ENCODE measurements at regions not wholly inside any gene's neighbourhood (a gene's known extent, or its start where the extent isn't known, plus 50 kb on each side); places are given as distances from the start of the nearest gene placed in this dataset.

DNA sequence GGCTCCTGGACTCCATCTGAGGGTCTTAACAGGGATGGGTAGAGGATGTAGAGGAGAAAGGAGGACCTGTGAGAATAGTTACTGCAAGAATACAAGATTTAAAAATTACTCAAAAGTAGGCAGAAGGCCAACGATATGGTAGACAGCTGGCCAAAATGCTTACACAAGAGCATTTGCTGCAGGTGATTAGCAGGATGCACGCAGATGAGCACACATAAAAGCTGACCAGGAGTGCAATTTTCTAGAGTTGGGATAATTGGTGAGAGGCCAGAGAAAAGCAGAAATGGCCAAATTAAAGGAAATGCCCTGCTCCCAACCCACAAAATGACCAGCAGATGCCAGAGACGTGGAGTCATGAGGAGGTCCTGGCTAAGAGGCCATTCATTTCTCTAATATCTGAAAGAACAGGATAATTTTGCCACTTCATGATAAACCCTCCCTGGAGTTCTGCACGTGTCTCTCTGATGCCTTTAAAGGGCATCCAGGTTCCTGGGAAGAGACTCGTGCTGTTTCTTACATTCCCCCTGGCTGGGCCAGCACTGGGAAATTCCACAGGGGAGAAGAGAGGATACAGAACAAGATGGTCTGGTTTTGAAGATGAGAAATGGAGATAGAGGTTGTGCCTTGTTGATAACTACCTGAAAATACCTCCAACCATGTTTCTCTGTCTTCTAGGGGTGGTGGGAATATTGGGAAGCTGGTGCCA lies 62.3 kb upstream of the KCNA3 start:
- DNase-seq (no peak), ATAC-seq (no peak)
- H3K9me3 ChIP-seq, result no peaks in the 10 kb centered on the region
- no peaks in the 10 kb centered on the region for H3K36me3 ChIP-seq (ENCODE audit: low read depth)
- H3K4me1 ChIP-seq (ENCODE audit: low read depth), result no peaks in the 10 kb centered on the region
- H3K4me3 ChIP-seq, result no peak overlapping the region
- intact Hi-C loops (cut with DNase I, micrococcal nuclease), result no loop called here
- TF ChIP-seq, protein P1, sequence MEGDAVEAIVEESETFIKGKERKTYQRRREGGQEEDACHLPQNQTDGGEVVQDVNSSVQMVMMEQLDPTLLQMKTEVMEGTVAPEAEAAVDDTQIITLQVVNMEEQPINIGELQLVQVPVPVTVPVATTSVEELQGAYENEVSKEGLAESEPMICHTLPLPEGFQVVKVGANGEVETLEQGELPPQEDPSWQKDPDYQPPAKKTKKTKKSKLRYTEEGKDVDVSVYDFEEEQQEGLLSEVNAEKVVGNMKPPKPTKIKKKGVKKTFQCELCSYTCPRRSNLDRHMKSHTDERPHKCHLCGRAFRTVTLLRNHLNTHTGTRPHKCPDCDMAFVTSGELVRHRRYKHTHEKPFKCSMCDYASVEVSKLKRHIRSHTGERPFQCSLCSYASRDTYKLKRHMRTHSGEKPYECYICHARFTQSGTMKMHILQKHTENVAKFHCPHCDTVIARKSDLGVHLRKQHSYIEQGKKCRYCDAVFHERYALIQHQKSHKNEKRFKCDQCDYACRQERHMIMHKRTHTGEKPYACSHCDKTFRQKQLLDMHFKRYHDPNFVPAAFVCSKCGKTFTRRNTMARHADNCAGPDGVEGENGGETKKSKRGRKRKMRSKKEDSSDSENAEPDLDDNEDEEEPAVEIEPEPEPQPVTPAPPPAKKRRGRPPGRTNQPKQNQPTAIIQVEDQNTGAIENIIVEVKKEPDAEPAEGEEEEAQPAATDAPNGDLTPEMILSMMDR (IDR thresholded peaks at IDR 0.05), result no peak

DNA sequence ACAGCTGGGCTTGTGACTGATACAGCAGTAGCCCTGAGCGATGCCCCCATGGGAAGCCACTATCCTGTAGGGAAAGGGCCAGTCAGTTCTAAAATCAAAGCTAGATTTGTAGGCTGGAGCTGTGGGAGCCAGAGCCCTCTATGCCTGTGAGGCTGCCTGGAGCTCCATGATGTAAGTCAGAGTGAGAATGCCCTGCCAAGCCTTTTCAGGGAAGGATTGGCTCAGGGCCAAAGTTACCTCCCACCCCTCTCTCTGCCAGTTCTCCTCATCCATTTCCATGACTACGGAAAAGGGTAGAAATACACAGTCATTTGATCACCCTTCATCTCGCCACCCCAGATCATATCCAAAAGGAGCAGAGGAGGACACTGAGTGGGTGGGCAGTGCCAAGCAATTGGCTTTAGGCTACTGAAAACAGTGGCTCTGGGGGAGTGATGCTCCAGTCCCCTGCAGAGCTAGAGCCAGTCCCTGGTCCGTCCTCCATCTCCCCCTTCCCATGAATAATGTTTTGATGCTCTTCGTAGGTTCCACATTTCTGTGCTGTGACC lies 59.5 kb upstream of the KCNA3 start:
- Histone ChIP-seq H3K9me3 (no peaks in the 10 kb centered on the region), H3K4me1 (ENCODE audit: low read depth) (no peaks in the 10 kb centered on the region), H3K36me3 (ENCODE audit: low read depth) (no peaks in the 10 kb centered on the region), H3K4me3 (no peak overlapping the region)
- ATAC-seq (no peak), DNase-seq (no peak)
- intact Hi-C loops (cut with DNase I, micrococcal nuclease), result no loop called here
- TF ChIP-seq, protein P1 (IDR thresholded peaks at IDR 0.05), result no peak

DNA sequence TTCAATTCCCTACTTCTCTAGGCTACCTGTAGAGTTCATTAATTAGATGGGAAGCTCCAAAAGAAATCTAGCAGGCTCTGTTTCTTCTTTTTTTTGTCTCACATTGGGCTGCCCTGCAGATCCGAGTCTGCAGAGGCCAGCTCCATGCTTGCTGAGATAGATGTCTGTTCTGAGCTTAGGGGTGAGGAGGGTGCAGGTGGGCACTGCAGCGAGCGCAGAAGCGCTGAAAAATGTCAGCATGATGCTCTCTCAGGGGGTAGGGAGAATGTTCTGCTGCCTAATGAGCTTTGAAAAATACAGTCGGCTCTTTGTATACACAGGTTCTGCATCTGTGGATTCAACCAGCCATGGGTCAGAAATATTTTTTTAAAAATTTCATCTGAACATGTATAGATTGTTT lies 56.8 kb upstream of the KCNA3 start:
- H3K4me1 ChIP-seq (ENCODE audit: low read depth), result no peaks in the 10 kb centered on the region
- no peak for DNase-seq
- TF ChIP-seq, protein P1 (IDR thresholded peaks at IDR 0.05), result no peak
- no peaks in the 10 kb centered on the region for H3K36me3 ChIP-seq (ENCODE audit: low read depth)
- intact Hi-C loops (cut with DNase I, micrococcal nuclease), result no loop called here
- no peak overlapping the region for H3K4me3 ChIP-seq
- H3K9me3 ChIP-seq, result no peaks in the 10 kb centered on the region
- ATAC-seq, result no peak

DNA sequence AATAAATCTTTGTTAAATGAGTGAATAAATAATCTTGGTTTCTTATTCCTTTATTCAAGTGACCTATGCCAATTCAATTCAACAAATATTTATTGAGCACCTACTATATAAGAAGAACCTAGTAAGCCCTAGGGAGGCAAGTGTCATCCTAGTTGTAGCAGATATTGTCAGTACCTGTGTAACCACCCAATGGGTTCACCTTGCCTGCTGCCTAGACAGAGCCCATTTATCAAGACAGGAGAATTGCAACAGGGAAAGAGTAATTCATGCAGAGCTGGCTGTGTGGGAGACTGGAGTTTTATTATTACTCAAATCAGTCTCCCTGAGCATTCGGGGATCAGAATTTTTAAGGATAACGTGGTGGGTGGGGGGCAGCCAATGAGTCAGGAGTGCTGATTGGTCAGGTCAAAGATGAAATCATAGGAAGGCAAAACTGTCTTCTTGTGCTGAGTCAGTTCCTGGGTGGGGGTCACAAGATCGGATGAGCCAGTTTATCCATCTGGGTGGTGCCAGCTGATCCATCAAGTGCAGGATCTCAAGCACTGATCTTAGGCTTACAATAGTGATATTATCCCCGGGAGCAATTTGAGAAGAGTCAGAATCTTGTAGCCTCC lies 53.8 kb upstream of the KCNA3 start:
- intact Hi-C loops (cut with DNase I, micrococcal nuclease), result no loop called here
- ATAC-seq (no peak), DNase-seq (no peak)
- Histone ChIP-seq H3K9me3 (no peaks in the 10 kb centered on the region), H3K36me3 (ENCODE audit: low read depth) (no peaks in the 10 kb centered on the region), H3K4me1 (ENCODE audit: low read depth) (no peaks in the 10 kb centered on the region), H3K4me3 (no peak overlapping the region)
- TF ChIP-seq, protein P1 (IDR thresholded peaks at IDR 0.05), result no peak

DNA sequence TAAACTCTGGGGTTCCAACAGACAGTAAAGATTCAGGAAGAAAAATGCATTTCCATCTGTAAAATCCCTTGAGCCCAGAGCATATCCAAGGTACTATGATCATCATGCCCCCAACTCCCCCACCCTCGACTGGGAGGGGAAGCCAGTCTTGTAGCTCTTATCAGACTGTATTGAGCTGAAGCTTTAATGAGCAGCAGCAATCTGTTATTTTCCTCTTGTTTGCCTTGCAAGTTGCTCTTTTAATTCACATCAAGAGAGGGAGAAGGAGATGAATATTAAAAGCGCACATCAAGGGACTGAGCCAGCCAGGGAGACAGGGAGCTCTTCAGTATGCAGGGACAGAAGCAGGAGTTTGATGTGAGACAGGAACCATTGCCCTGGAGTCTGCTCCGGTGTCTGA lies 52.5 kb upstream of the KCNA3 start:
- TF ChIP-seq, protein P1 (IDR thresholded peaks at IDR 0.05), result no peak
- intact Hi-C loops (cut with DNase I, micrococcal nuclease), result no loop called here
- DNase-seq (no peak), ATAC-seq (no peak)
- no peaks in the 10 kb centered on the region for H3K9me3 ChIP-seq
- H3K4me1 ChIP-seq (ENCODE audit: low read depth), result no peaks in the 10 kb centered on the region
- H3K4me3 ChIP-seq, result no peak overlapping the region
- no peaks in the 10 kb centered on the region for H3K36me3 ChIP-seq (ENCODE audit: low read depth)

Measured in mucosa of descending colon (tissue), 3 donors.